Gastroesophageal sphincter (tissue), 3 donors: ENCODE measurements at regions not wholly inside any gene's neighbourhood (a gene's known extent, or its start where the extent isn't known, plus 50 kb on each side); places are given as distances from the start of the nearest gene placed in this dataset.

ENCODE experiments used
- CTCF ChIP-seq, 4 experiments: fragments of 200-600 bp in 2 of 4; fragments of 450-650 bp in 2 of 4; sonication (generic) in 1 of 4; IDR thresholded peaks; one replicate each; pipeline ENCODE4 v1.5.1; 2017 to 2019; ENCODE audit warnings: antibody characterized with exemption in 4 of 4, mild to moderate bottlenecking in 2 of 4, moderate library complexity in 2 of 4
- POLR2A ChIP-seq, 2 donors: fragments of 450-650 bp; IDR thresholded peaks; one replicate each; pipeline ENCODE4 v1.6.1; 2017; ENCODE audit warnings: antibody characterized with exemption in 2 of 2, mild to moderate bottlenecking in 2 of 2, moderate library complexity in 1 of 2
- POLR2AphosphoS5 ChIP-seq: sonication (generic); formaldehyde crosslinking; IDR thresholded peaks from one replicate; pipeline ENCODE4 v1.6.1; 2017; ENCODE audit warnings: antibody characterized with exemption

- TF ChIP-seq POLR2A (IDR thresholded peaks at IDR 0.05) (no peak), CTCF (IDR thresholded peaks at IDR 0.05) (no peak), POLR2AphosphoS5 (no peak)
These were observed 1502.9 kb downstream of the CDH11 start for GRCh38 chr16:63618896-63619485.
